SU-DHL-6 (cell line): ENCODE measurements at regions not wholly inside any gene's neighbourhood (a gene's known extent, or its start where the extent isn't known, plus 50 kb on each side); places are given as distances from the start of the nearest gene placed in this dataset.

Source experiments
- EZH2phosphoT487 ChIP-seq: fragments of 200-600 bp; sonication (generic), shearing (Covaris generic); conservative IDR thresholded peaks from 2 replicates; pipeline ENCODE4 v1.6.1; 2018; ENCODE audit warnings: mild to moderate bottlenecking, antibody characterized with exemption, low read length, moderate library complexity, mixed read lengths
- TF ChIP-seq, protein P1 (sequence below): fragments of 200-600 bp; sonication (generic); IDR thresholded peaks from one replicate; pipeline ENCODE4 v1.5.1; 2017; ENCODE audit warnings: antibody characterized with exemption, mild to moderate bottlenecking, low read length, moderate library complexity; ENCODE audit not compliant: insufficient read depth, poor library complexity, severe bottlenecking

DNA sequence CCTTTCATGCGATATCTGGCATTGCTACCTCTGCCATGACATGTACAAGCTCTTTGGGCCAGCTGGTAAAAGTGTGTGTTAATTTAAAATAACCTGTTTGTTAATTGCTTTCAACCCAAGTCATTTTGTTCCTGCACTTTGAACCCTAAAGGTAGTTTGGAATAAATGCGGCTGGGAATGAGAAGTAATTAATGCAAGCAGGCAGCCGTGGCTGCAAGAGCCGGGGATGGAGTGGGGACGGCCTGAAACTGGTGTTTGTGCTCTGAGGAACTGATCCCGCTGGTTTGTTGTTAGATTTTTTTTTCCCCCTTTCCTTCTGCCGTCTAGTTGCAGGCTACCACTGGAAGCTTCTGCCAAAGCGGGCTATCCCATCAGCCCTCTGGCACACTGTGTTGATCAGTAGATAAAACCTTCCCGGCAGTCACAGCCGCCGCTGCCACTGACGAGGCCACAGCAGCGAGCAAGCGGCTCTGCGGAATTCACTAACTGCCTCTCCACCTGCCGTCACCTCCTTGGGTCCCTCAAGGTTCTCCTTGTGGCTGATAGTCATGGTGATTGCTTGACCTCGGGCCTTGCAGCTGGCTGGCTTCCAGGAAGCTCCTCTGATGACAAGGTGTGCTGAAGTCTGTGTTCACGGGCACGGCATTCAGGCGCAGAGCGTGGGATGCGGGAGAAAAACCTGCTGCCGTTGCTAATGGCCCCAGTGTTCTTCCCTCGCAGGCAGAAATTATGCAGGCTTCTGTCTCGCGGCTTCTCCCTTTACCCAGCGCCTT is 315.9 kb downstream of the TFAP2A start:
- TF ChIP-seq, protein P1, sequence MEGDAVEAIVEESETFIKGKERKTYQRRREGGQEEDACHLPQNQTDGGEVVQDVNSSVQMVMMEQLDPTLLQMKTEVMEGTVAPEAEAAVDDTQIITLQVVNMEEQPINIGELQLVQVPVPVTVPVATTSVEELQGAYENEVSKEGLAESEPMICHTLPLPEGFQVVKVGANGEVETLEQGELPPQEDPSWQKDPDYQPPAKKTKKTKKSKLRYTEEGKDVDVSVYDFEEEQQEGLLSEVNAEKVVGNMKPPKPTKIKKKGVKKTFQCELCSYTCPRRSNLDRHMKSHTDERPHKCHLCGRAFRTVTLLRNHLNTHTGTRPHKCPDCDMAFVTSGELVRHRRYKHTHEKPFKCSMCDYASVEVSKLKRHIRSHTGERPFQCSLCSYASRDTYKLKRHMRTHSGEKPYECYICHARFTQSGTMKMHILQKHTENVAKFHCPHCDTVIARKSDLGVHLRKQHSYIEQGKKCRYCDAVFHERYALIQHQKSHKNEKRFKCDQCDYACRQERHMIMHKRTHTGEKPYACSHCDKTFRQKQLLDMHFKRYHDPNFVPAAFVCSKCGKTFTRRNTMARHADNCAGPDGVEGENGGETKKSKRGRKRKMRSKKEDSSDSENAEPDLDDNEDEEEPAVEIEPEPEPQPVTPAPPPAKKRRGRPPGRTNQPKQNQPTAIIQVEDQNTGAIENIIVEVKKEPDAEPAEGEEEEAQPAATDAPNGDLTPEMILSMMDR, result no peak
- no peak for TF ChIP-seq EZH2phosphoT487
